HG02852 (cell line): ENCODE measurements at regions not wholly inside any gene's neighbourhood (a gene's known extent, or its start where the extent isn't known, plus 50 kb on each side); places are given as distances from the start of the nearest gene placed in this dataset.

Experiments used
- ATAC-seq: cut with Tn5 transposase; IDR thresholded peaks from one replicate; pipeline ENCODE4 v1.9.1; 2021; ENCODE audit warnings: mild to moderate bottlenecking, moderate library complexity; ENCODE audit not compliant: unreplicated experiment

GRCh38 chr11:119831011-119831410, 102.0 kb upstream of the NECTIN1 start:
- ATAC-seq: no peak

DNA sequence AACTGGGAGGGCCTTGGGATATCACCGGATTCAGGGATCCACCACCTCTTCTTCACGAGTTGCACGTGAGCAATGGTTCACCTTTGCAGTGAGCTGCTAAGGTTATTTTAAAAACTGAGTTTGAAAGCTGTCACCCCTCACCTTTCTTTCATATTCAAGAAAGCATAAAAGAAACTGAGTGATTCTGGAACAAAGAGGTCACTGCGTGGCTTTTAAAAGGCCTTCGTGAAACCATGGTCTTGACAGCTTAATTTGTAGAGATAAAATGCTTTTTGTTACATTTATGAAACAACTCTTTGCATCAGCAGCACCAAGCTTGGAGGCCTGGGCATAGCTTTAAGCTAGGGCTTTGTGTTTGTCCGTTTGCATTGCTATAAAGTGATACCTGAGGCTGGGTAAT, 101.4 kb upstream of the NECTIN1 start:
- ATAC-seq: no peak

DNA sequence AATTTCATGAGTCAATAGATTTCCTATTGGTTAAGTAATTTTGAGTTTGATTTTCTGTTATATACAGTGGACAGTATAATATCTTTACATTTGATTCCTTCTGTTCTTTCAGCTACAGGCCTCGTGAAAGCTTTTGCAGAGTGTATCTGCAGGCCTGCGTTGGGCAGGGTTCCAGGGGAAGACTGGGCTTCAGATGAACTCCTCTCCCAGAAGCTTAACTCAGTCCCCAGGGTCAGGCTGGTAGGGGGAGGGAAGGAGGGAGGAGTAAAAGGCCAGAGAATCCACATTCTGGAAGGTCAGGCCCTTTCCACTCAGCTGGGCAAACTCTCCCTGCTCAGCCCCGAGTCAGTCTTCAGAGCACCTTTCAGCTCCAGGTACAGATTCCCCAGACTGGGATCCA, 100.4 kb upstream of the NECTIN1 start:
- ATAC-seq: no peak

- ATAC-seq: no peak
These were observed 99.8 kb upstream of the NECTIN1 start for GRCh38 chr11:119828819-119829218.

GRCh38 chr11:119828006-119828405, 99.0 kb upstream of the NECTIN1 start:
- ATAC-seq: no peak

DNA sequence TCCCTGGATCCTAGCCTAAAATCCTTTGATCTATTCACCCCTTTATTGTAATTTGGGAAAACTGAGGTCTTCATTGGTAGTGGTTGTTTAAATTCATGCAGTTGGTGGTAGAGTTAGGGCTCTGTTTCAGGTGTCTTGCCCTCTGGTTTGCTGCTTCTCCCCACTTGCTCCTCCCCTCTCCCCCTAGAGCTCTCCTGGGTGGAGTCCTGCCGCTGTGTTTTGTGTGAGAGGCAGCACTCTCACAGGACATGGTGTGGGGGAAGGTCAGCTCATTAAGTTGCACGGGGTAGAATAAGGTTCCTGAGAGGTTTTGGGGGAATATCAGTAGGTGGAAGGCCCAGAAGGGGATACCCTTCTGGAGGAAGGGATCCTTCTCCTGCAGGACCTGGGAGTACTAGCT, 98.1 kb upstream of the NECTIN1 start:
- ATAC-seq: no peak

GRCh38 chr11:119823077-119823476, 94.1 kb upstream of the NECTIN1 start:
- ATAC-seq: no peak

DNA sequence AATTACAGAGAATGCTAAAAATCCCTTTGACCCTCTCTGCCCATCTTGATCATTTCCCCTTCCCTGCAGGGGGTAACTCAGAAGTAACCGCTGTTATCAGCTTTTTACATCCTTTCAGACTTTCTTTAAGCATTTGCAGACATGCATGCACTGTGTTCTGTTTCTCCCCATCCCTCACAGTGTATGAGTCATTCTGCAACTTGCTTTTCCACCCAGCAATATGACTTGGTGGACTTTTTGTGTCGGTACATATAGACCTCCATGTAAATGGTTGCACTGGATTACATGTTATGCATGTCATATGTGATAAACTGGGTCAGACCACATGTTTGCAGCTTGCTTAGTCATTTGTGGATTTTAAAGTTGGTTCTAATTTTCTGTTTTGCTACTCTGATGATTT, 87.7 kb upstream of the NECTIN1 start:
- no peak for ATAC-seq

- ATAC-seq: no peak
These were observed 85.8 kb upstream of the NECTIN1 start for GRCh38 chr11:119814766-119815165.

DNA sequence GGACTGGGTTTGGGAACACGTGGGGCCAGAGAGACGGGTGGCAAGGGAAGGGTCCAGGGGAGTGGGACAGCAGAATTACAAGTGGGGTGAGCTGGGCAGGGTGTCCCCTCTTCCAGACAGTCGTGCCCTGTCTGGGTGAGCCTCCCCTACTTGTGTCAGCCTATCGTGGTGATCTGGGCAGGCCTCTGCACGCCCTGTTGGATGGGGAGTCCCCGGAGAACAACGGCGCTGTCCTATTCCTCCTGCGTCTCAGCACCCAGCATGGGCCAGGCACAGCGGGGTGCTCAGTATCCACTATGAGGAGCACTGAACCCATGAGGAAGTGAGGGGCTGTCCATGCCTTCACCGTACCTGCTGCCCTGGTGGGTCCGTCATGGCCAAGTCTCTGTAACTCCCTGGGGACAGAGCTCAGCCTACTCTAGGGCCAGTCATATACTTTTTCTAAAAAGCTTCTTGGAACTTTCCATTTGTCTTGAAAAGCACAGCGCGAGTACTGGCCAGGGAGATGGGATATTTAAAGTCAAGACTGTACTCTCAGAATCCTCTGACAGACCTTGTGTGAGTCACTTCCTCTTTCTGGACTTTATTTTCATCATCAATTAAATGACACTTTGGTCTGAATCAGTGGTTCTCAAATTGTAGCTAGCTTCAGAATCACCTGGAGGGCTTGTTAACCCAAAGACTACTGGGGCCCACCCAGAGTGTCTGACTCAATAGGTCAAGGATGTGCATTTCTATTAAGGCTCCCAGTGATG, 81.7 kb upstream of the NECTIN1 start:
- ATAC-seq: no peak

GRCh38 chr11:119809346-119809745, 80.3 kb upstream of the NECTIN1 start:
- ATAC-seq: no peak

DNA sequence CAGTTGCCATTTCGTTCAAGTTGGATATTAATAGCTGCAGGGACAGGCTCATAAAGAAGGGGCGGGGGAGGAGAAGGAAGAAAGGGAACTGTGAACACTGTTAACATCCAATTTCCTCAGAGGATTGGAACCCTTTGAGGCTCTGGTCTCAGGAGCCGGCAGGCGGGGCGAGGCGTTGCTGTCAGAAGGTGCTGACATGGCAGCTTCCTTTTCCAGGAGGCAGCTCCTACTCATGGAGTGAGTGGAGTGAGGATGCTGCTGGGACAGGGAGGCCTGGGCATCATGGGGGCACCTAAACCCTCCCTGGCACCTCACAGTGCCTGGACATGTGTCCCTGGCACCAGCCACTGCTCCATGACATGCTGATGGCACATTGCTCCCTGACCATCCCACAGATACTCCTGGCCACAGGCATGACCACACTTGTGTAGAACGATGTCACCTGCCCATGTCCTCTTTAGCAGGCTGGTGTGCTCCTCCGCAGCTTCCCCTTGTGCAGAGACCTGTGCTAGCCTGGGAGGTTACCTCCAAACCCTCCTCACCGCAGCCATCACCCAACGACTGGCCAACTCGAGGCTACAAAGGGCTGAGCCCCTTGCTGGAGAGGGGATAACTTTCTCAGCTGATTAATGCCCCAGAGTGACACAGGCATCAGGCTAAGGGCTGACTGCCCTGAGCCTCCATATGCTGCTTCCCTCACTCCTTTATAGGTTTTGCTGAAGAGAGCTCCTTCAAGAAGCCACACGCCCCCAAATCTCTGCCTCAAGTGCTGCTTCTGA, 79.6 kb upstream of the NECTIN1 start:
- ATAC-seq: no peak

GRCh38 chr11:119807841-119808240, 78.8 kb upstream of the NECTIN1 start:
- no peak for ATAC-seq

DNA sequence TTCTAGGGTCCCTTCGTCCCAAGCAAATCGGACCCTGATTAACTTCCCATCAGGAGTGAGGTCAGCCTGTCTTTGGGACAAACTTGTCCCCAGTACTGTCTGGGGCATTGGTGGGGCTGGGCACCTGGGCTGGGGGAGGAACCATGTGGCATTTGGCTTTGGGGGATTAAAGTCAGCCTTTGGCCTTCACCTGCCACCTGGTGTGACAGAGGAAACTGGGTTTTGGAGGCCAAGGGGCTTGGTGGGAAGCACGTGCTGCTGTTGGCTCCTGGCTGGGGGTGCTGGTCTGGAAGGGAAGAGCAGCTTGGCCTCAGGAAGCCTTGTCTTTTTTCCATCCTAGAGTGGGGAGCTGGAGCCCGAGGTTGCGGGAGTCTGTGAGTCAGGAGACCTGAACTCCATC, 78.4 kb upstream of the NECTIN1 start:
- no peak for ATAC-seq

DNA sequence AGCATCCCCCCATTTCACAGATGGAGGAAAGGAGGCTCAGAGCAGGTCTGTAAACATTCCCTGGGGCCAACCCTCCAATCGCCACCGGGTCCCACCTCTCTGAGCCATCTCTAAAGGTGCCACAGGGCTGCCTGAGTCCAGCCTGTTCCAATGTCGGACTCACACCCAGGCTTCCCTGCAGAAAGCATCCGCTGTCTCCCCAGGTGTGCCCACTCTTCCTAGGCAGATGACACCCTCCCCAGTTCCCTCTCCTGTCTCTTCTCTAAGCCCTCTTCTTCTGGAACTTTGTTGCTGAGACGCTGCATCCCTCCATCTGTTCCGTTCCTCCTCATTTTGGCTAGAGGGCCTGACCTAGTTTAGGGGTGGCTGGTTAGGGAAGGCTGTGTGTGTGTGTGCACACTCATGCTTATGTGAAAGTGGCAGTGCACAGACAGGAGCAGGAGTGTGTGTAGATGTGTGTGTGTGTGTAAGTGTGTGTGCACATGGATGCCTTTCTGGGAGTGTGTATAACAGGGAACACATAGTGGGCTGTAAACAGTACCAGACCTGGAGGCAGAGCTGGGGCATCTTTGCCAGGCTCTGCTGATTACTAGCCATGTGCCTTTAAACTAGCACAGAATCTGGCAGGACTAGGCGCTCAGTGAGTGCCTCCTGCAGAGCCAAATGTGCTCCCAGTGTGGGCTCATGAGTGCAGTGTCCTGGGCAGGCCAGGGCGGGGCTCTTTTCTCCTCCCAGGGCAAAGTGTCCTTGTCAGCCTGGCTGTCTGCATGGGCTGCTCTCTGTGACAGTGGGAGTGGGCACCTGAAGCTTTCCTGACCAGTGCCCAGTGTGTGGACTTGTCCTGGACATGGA, 77.3 kb upstream of the NECTIN1 start:
- ATAC-seq: no peak

- no peak for ATAC-seq
These were observed 76.7 kb upstream of the NECTIN1 start for GRCh38 chr11:119805663-119806062.

DNA sequence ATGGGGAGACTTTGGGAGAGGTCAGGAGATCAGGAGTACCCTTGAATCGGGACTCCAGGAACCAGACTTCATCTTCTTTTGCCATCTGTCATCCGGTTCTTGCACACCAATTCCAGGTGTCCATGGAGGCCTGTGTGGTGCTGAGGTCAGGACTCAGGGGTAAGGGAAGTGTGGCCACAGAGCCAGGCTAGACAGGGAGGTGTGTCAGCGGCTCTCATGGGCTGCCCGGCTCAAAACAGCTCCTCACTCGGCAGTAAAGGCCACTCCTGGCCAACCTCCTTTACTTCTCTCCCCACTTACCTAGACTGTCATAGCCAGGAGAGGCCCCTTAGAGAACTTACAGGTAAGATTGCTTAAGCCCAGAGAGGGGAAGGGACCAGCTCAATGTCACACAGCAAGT, 75.7 kb upstream of the NECTIN1 start:
- ATAC-seq: no peak

DNA sequence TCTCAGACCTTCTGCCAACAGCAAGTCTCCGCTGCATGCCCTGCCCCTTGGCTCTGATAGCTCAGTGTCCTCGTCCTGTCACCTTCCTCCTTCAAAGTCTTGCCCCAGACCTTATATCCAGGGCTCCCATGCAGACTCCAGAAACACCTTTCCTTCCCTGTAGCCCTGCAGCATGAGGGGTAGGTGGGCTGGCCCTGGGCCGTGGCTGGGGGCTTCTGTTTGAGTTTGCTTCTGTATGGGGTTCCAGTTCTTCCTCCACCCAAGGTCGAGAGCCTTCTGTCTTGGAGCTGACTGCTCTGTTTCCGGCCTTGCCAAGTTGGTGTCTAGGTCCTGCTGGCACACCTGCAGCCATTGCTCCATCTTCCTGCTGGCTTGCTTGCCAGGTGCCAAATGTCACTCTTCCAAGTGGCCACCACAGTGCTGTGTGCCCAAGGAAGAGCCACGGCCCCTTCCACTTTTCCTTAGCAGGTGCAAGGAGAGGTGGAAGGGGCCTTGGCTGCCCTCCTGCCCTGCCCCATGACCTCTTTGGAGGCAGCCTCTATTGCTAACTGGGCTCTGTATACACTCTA, 74.8 kb upstream of the NECTIN1 start:
- no peak for ATAC-seq

DNA sequence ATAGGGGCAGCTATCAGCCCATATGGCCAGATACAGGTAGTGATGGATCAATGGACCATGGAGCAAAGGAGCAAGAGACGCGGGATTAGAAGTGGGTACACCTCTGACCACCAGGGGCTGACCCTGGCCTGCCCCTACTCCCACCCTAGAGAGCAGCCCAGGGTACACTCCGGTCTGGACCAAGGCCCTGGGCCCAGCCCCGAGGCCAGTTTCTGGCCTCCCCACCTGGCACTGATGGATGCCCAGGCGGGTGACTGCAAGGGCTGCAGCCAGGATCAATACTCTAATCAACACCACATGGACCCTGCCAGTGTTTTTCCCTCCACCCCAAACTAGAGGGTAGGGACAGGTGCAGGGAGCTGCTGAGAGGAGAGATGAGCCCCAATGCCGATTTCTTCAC, 74.1 kb upstream of the NECTIN1 start:
- ATAC-seq: no peak

DNA sequence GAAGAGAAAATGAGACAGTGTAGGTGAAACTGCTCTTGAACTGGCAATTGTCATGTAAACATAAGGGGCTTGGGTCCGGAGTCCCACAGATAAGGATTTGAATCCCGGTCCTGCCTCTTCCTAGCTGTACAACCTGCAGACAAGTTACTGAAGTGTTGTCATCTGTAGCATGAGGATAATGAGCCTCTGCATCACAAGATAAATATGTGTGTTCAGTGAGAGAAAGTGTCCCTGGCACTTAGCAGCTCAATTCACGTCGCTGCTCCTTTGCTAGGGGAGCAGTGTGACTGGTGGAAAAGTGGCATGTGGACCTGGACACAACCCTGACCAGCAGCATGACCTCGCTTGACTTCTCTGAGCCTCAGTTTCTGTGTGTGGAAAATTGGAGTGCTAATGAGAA, 73.7 kb upstream of the NECTIN1 start:
- no peak for ATAC-seq

DNA sequence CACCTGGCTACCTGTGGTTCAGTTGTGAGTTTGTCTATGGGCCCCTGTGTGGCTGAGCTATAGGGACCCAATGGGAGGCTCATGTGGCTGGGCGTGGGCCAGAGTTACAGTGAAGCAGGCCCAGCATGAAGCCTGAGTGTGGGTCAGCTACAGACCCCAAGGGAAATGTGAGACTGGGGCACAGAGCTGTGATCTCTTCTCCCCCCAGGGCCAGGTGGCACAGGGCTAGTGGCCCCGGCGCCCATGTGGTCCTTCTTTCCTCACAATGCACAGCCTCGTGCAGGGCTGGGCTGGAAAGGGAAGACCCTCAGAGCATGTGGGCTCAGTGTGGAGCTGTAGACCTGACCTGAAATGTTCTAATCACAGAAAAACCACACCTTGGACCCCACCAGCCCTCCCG, 71.6 kb upstream of the NECTIN1 start:
- ATAC-seq: no peak
